ENCODE measurements at regions not wholly inside any gene's neighbourhood (a gene's known extent, or its start where the extent isn't known, plus 50 kb on each side); places are given as distances from the start of the nearest gene placed in this dataset.

GRCh38 chr2:94939349-94939748, 68.1 kb downstream of the TEKT4 start:
- no peak for DNase-seq

DNA sequence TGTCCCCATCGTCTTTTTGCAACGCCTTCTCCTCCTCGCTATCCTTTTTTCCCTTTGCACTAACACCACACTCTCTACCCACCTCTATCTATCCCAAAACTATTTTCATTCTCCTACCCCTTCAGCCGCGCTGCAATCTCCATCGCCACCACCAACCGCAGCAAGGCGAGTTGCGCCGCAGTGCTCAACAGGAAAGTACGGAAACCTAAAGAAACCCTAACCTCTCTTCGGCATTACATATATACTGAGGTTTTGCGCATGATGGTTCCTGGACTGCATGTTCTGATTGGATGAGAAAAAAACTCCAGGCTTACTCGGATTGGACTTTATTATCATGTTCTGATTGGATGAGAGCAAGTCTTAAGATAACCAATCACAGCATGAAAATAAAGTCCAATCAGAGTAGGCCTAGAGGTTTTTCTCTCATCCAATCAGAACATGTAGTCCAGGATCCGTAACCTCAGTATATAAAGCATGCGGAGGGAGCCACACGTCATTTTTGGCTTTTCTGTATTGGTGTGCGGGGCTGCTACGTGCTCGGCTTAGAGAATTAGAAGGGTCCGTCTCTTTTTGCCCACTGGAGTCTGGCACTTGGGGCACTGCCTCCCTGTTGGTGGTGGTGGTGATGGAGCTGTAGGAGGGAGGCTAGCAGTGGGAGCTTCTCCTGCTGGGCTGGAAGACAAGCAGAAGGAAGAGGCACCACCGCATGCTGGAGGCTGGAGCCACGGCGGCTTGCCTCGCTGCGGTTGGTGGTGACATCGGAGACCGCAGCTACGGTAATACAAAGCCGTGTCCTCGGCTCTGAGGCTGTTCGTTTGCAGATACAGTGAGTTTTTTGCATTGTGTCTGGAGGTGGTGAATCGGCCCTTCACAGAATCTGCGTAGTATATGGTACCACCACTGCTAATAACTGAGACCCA, 76.1 kb downstream of the TEKT4 start:
- no peak for DNase-seq

DNA sequence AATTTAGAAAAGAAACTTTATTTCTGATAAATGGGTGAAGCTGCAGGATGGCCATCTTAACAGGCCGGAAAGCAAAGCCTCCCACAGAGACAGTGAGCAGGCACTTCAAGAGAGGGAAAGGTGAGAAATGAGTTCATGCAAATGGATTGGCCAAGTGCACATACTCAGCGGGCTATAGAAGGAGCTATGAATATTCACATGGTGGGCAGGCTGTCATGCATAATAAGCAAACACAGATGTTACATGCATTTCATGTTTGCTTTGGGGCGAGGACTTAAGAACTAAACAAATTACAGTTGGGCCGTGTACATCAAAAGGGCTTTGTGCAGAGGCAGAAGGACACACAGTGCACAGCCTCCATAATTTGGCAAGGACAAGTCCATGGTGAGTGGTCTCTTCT, 69.8 kb upstream of the MAL start:
- DNase-seq, result no peak

GRCh38 chr2:94956797-94957391, 68.6 kb upstream of the MAL start:
- DNase-seq, result peak; percentile 9

- no peak for DNase-seq
These were observed 67.3 kb upstream of the MAL start for GRCh38 chr2:94958245-94958644.

GRCh38 chr2:94960266-94960665, 65.2 kb upstream of the MAL start:
- DNase-seq, result no peak

GRCh38 chr2:94960751-94961150, 64.8 kb upstream of the MAL start:
- DNase-seq, result no peak

- no peak for DNase-seq
These were observed 61.3 kb upstream of the MAL start for GRCh38 chr2:94964193-94964592.

- no peak for DNase-seq
These were observed 58.8 kb upstream of the MAL start for GRCh38 chr2:94966689-94967088.

DNA sequence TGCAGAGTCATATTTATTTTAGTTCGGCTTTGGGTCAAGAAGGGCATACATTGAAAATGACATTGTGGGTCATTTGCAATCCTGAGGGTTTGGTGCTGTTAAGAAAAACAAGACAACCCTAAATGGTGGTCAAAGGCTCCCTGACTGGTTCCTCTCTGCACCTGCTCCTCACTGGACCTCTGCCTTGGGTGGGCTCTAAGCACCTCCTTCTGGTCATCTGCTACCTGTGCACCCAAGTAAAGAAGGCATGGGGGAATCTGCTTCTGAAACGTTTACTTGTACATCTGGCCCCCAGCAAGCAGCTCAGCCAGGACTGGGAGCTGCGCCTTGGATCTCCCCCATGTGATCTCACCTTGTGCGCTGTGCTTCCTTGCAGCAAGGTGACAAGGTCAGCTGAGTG, 55.2 kb upstream of the MAL start:
- DNase-seq, result no peak
